KMS-11 (cell line): ENCODE measurements at regions not wholly inside any gene's neighbourhood (a gene's known extent, or its start where the extent isn't known, plus 50 kb on each side); places are given as distances from the start of the nearest gene placed in this dataset.

Experiments
- H2AFZ ChIP-seq: fragments of 200-600 bp; sonication (generic); 2 replicates; pipeline ENCODE4 v1.6.1; 2016; ENCODE audit warnings: antibody characterized with exemption, mixed run types, low read depth
- H3K27ac ChIP-seq: fragments of 200-600 bp; sonication (generic); 2 replicates; pipeline ENCODE4 v1.6.1; 2016; ENCODE audit warnings: mild to moderate bottlenecking, mixed run types
- H3K27me3 ChIP-seq: fragments of 200-600 bp; sonication (generic); 2 replicates; pipeline ENCODE4 v1.6.1; 2017; ENCODE audit warnings: mild to moderate bottlenecking, low read depth, mixed run types, moderate library complexity; ENCODE audit not compliant: insufficient read depth
- H3K36me3 ChIP-seq: fragments of 200-600 bp; sonication (generic); 2 replicates; pipeline ENCODE4 v1.6.1; 2017; ENCODE audit warnings: mild to moderate bottlenecking, mixed run types; ENCODE audit not compliant: insufficient read depth
- H3K4me1 ChIP-seq: fragments of 200-600 bp; sonication (generic); 2 replicates; pipeline ENCODE4 v1.6.1; 2016; ENCODE audit warnings: mild to moderate bottlenecking, low read depth, mixed run types; ENCODE audit not compliant: poor library complexity, severe bottlenecking
- H3K4me2 ChIP-seq: fragments of 200-600 bp; sonication (generic); 2 replicates; pipeline ENCODE4 v1.7.0; 2016; ENCODE audit warnings: mild to moderate bottlenecking, mixed run types
- H3K4me3 ChIP-seq: fragments of 200-600 bp; sonication (generic); IDR thresholded peaks from 2 replicates; pipeline ENCODE4 v1.6.1; 2017; ENCODE audit warnings: low read depth, low read length, mixed read lengths; ENCODE audit not compliant: insufficient read depth
- H3K79me2 ChIP-seq: fragments of 200-600 bp; sonication (generic); 2 replicates; pipeline ENCODE4 v1.6.1; 2016; ENCODE audit warnings: low read depth, mixed run types; ENCODE audit not compliant: insufficient read depth
- H3K9ac ChIP-seq: fragments of 200-600 bp; sonication (generic); 2 replicates; pipeline ENCODE4 v1.6.1; 2016; ENCODE audit warnings: mild to moderate bottlenecking, mixed run types
- H4K20me1 ChIP-seq: fragments of 200-600 bp; sonication (generic); 2 replicates; pipeline ENCODE4 v1.6.1; 2016; ENCODE audit warnings: mild to moderate bottlenecking, mixed run types; ENCODE audit not compliant: insufficient read depth
- CTCF ChIP-seq: fragments of 200-600 bp; sonication (generic); conservative IDR thresholded peaks from 2 replicates; pipeline ENCODE4 v1.6.1; 2017; ENCODE audit warnings: low read depth, mild to moderate bottlenecking, antibody characterized with exemption, low read length, moderate library complexity, mixed read lengths

DNA sequence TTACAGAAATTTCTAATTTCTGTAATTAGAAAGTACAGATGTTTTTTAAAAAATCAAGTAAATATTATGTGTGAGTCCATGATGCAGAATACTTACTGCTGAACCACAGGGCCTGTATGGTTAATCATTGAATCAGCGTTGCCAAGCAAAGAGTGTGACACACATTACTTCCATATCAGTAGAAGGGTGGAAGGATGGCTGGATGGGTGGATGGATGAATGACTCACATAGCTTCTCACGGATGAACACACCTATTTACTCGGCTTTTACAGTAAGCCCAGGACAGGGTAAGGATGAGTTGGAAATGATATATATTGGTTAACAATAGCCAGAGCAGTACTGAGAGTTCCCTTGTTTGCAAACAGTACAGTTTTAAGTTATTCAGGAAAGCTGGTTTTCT lies 495.9 kb upstream of the RBFOX1 start:
- H3K79me2 ChIP-seq = no peaks in the 10 kb centered on the region
- H3K36me3 ChIP-seq = no peaks in the 10 kb centered on the region
- no peaks in the 10 kb centered on the region for H4K20me1 ChIP-seq
- H3K4me1 ChIP-seq = no peaks in the 10 kb centered on the region
- H3K27ac ChIP-seq = no peak overlapping the region
- no peaks in the 10 kb centered on the region for H3K27me3 ChIP-seq
- no peak overlapping the region for H3K9ac ChIP-seq
- no peak overlapping the region for H3K4me3 ChIP-seq
- TF ChIP-seq CTCF = no peak
- no peak overlapping the region for H2AFZ ChIP-seq
- no peak overlapping the region for H3K4me2 ChIP-seq

DNA sequence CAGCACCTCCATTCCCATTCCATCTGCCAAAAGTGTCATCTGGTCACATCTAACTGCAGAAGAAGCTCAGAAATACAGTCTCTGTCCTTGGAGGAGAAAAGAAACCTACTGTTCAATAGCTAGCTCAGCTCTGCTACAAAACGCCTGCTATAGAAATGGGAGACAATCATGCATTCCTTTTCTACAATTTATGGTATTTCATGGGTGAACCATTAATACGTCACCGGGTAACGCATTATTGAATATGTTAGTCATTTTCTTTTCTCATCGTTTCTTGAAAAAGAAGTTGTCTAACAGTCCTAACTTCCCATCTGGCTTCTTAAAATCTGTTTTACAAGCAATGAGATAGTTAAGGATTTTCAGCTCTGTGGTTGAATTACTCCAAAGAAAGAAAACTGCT lies 496.7 kb upstream of the RBFOX1 start:
- H3K4me2 ChIP-seq = no peak overlapping the region
- H3K4me3 ChIP-seq = no peak overlapping the region
- TF ChIP-seq CTCF = no peak
- H4K20me1 ChIP-seq = no peaks in the 10 kb centered on the region
- no peaks in the 10 kb centered on the region for H3K27me3 ChIP-seq
- no peaks in the 10 kb centered on the region for H3K36me3 ChIP-seq
- H3K9ac ChIP-seq = no peak overlapping the region
- no peaks in the 10 kb centered on the region for H3K4me1 ChIP-seq
- H3K79me2 ChIP-seq = no peaks in the 10 kb centered on the region
- no peak overlapping the region for H2AFZ ChIP-seq
- H3K27ac ChIP-seq = no peak overlapping the region

- no peak overlapping the region for H3K4me3 ChIP-seq
- no peak overlapping the region for H2AFZ ChIP-seq
- no peak overlapping the region for H3K4me2 ChIP-seq
- H3K79me2 ChIP-seq = no peaks in the 10 kb centered on the region
- H3K9ac ChIP-seq = no peak overlapping the region
- no peak for TF ChIP-seq CTCF
- H3K27me3 ChIP-seq = no peaks in the 10 kb centered on the region
- no peaks in the 10 kb centered on the region for H4K20me1 ChIP-seq
- no peak overlapping the region for H3K27ac ChIP-seq
- no peaks in the 10 kb centered on the region for H3K36me3 ChIP-seq
- H3K4me1 ChIP-seq = no peaks in the 10 kb centered on the region
Observed at GRCh38 chr16:6835516-6835915, 497.1 kb upstream of the RBFOX1 start.

GRCh38 chr16:6828690-6829089 lies 504.0 kb upstream of the RBFOX1 start:
- no peak overlapping the region for H3K9ac ChIP-seq
- no peaks in the 10 kb centered on the region for H3K79me2 ChIP-seq
- TF ChIP-seq CTCF = no peak
- H3K36me3 ChIP-seq = no peaks in the 10 kb centered on the region
- no peak overlapping the region for H3K4me2 ChIP-seq
- no peaks in the 10 kb centered on the region for H4K20me1 ChIP-seq
- no peak overlapping the region for H2AFZ ChIP-seq
- H3K27me3 ChIP-seq = no peaks in the 10 kb centered on the region
- no peak overlapping the region for H3K27ac ChIP-seq
- H3K4me1 ChIP-seq = no peaks in the 10 kb centered on the region
- no peak overlapping the region for H3K4me3 ChIP-seq

DNA sequence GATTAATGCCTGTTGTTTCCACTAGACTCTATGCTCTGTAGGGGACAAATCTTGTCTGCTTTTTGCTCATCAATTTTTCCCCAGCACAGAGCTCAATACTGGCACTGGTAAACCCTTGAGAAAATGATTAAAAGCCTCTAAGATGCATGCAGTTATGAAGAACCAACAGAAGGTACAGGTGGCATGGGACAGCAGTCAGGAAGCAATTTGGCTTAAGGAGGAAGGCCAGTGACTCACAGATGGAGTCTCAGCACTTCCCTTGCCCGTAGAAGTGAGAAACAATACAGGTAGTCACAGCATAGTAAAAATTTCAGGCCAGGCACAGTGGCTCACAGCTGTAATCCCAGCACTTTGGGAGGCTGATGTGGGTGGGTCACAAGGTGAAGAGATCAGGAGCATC lies 504.7 kb upstream of the RBFOX1 start:
- Histone ChIP-seq H4K20me1 (no peaks in the 10 kb centered on the region), H3K27ac (no peak overlapping the region), H3K4me1 (no peaks in the 10 kb centered on the region), H3K36me3 (no peaks in the 10 kb centered on the region), H3K4me2 (no peak overlapping the region), H3K9ac (no peak overlapping the region), H2AFZ (no peak overlapping the region), H3K79me2 (no peaks in the 10 kb centered on the region), H3K27me3 (no peaks in the 10 kb centered on the region), H3K4me3 (no peak overlapping the region)
- no peak for TF ChIP-seq CTCF
